HG02981 (cell line): ENCODE measurements at regions not wholly inside any gene's neighbourhood (a gene's known extent, or its start where the extent isn't known, plus 50 kb on each side); places are given as distances from the start of the nearest gene placed in this dataset.
A peak's percentile ranks its signal among the peaks of the same experiment; 100 is the strongest.

Experiments
- ATAC-seq: cut with Tn5 transposase; IDR thresholded peaks from one replicate; pipeline ENCODE4 v1.9.1; 2021; ENCODE audit warnings: mild to moderate bottlenecking, moderate library complexity; ENCODE audit not compliant: unreplicated experiment

GRCh38 chr1:83006271-83006670, 992.7 kb downstream of the TTLL7 start:
- no peak for ATAC-seq

DNA sequence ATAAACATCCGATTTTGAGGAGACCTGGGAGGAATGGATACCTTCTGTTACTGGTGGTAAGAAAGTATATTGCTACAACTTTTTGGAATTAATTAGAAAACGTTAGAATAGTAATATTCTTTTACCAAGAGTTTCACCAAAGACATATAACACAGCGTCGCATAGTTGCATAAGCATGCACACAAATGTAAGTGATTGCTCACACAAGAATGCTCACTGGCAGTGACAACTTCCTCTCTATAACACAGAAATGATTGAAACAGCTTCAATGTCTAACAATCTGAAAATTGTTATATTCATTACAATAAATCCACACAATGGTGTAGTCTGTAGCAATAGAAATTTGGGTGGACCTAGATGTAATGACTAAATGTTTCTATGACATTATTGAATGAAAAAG, 998.6 kb downstream of the TTLL7 start:
- ATAC-seq, result no peak

GRCh38 chr1:82995951-82996350, 1003.0 kb downstream of the TTLL7 start:
- no peak for ATAC-seq

GRCh38 chr1:82994616-82995263, 1004.2 kb downstream of the TTLL7 start:
- no peak for ATAC-seq

- ATAC-seq, result no peak
Observed at GRCh38 chr1:82991569-82991968, 1007.4 kb downstream of the TTLL7 start.

DNA sequence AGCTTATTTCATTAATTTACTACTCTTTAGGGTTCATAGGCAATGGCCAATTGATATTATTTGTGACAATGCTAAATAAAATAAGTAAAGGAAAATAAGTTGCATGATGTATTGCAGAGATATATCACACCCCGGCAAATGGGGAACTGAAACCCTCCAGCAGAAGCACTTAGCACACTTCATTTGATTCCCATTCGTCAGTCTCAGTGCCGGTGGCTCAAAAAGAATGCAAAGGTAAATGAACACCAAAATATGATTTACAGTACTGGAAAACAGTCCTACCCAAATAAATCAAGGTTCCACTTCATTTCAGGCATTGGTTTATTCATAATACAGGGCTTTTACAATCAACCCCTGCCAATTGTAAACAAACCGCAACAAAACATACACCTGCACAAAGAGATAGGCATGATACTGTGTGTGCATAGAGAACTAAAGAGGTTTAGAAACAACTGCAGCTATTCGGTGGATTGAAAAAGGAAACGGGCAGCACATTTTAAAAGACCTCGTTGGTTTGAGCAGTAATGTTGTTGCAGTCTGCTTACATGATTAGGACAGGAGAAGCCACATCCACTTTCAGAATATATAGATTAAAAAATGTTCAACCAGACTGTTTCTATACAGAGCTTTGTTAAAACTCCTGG, 1019.2 kb downstream of the TTLL7 start:
- ATAC-seq, result peak; percentile 95

GRCh38 chr1:82978461-82979324, 1020.2 kb downstream of the TTLL7 start:
- ATAC-seq, result no peak

DNA sequence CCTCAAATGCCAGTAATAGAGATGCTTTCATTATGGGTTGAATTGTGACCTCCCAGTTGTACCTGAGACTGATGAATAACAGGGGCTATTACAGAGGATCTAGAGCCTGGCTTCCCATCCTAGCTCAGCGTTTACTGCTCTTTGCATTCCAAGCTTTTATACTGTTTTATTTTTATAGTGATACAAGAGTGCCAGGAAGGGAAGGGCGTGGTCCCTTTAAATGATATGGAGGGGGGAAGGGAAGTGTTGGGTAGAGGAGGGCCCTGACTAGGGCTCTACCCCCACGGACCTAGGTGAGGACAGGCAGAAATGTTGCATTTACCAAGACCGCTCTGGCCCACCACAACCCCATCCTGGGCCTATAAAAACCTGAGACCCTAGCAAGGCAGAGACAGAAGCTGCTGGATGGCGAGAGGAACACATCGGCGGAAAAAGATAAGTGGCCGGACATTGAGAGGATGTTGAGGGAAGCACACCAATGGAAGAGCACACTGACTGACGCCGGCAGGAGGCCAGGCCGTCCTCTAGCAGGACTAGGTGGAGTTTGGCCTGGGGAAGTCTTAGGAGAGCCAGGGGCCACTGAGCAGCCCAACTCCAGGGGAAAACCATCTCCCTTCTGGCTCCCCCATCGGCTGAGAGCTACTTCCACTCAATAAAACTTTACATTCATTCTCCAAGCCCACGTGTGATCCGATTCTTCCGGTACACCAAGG, 1025.9 kb downstream of the TTLL7 start:
- ATAC-seq, result no peak

GRCh38 chr1:82969340-82969739, 1029.6 kb downstream of the TTLL7 start:
- ATAC-seq, result no peak

GRCh38 chr1:82962658-82963057, 1036.3 kb downstream of the TTLL7 start:
- ATAC-seq, result no peak

DNA sequence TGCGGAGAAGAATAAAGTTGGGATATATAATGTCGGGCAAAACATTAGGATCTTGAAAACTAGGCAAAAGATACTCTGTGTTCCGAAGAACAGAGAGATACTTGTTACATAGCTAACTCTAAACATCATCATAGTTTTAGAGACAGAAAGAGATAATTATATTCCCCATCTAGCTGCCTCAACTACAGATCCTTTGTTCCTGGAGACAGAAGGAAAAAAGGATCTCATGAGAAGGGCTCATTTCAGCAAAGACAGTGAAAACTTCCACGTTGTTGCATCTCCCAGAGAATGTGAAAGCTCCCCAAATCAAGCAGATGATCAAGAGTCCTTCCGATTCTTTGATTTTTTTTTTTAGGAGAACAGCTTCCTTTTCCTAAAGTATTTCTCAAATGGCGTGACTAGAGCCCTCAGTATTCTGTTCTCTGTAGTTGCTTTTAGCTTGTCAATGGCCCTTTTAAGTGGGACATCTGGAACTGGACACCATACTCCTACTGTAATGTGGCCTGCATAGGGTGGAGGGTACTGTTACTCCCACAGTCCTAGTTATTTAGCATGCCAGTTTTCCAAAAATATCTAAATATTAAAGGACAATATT, 1048.2 kb downstream of the TTLL7 start:
- no peak for ATAC-seq

DNA sequence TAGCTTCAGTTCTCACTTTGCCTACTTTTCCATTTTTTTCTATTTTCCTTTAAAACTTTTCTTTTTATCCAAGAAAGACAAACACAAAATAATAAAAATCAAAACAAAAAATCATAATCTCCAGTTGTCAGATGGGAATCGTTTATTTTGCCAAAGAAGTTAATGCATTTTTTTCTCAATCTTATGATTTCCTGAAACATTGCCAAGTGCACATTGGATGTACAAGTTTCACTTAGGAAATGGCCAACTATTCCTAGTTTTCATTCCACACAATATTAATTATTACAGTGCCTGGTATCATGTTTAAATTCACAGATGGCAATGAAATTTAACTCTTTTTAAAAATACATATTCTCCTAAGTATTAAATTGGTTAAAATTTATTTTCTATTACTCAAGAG, 1050.5 kb downstream of the TTLL7 start:
- no peak for ATAC-seq

- no peak for ATAC-seq
Observed at GRCh38 chr1:82947278-82947677, 1051.7 kb downstream of the TTLL7 start.

- no peak for ATAC-seq
Observed at GRCh38 chr1:82946096-82946605, 1052.8 kb downstream of the TTLL7 start.

GRCh38 chr1:82944822-82945221, 1054.1 kb downstream of the TTLL7 start:
- no peak for ATAC-seq

DNA sequence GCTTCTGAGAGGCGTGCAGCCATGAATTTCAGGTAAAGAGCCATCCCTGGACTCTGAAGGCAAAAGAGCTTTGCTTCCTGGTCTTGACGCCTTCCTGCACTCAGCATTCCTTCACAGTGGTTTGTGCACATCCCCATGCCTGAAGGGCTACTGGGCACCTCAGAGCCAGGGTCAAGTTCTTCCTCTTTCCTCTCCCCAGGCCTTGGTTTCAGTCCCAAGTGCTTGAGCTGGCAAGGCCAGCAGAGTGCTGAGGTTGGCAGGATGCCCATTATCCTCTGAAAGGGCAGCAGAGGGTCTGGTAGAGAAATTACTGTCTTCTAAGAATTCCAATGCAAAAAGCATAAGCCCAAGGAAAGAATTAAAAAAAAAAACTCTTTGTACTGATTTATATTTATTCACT, 1064.9 kb downstream of the TTLL7 start:
- no peak for ATAC-seq

- ATAC-seq, result no peak
Observed at GRCh38 chr1:82932727-82933126, 1066.2 kb downstream of the TTLL7 start.

DNA sequence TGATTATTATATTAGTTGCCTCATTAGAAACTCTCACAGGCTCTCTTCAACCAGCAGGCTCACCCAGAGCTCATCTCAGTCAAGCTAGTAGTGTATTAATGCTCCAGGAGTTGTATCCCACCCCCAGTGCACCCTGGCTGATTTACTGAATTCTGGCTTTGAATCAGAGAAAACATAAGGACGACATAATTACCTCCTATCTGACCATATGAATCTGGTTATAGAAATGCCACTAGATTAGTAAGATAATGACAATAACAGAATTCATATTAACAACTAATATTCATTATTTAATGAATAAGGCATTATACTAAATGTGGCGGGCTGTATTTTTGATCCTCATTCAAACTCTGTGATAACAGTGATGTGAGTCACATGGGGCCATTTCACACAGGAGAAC, 1066.7 kb downstream of the TTLL7 start:
- ATAC-seq, result no peak

DNA sequence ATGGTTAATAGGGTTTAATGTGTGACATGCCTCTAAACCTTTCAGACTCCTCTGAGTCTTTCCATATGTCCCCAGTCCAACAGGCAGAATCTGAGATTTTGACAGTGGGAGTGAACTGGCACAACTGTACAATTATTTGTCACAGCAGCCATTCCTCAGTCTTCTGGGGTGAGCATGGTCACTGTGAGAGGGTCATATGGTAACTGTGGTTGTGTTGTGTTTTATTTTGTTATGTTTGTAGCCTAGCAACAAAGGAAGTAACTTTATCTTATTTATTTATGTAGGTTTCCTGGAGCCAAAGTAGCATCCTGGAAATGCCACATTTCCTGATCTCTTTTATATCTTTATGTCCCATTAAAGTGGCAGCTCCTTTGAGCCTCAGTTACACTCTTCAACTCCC, 1067.9 kb downstream of the TTLL7 start:
- no peak for ATAC-seq

DNA sequence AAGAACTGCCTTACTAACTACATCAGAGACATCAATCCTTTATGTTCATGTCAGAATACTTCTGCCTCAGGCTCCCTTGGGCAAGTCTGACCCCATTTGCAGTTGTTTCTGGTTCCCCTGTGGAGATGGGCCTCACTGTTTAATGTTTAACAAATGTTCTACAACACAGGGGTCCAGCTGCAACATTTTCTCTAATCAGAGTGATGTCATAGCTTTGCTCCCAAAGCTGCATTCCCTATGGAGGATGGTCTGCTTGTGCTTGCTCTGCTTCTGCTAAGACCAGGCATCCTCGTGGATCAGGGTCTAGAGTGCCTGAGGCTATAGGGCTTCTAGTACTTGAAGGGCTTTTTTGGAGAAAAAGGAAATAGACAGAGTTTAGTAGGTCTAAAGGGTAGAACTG, 1071.2 kb downstream of the TTLL7 start:
- ATAC-seq, result no peak

- no peak for ATAC-seq
Observed at GRCh38 chr1:82924666-82925065, 1074.3 kb downstream of the TTLL7 start.
